GM19455 (cell line): ENCODE measurements at regions not wholly inside any gene's neighbourhood (a gene's known extent, or its start where the extent isn't known, plus 50 kb on each side); places are given as distances from the start of the nearest gene placed in this dataset.

Experiments
- ATAC-seq: cut with Tn5 transposase; IDR thresholded peaks from one replicate; pipeline ENCODE4 v1.9.1; 2021; ENCODE audit not compliant: unreplicated experiment

DNA sequence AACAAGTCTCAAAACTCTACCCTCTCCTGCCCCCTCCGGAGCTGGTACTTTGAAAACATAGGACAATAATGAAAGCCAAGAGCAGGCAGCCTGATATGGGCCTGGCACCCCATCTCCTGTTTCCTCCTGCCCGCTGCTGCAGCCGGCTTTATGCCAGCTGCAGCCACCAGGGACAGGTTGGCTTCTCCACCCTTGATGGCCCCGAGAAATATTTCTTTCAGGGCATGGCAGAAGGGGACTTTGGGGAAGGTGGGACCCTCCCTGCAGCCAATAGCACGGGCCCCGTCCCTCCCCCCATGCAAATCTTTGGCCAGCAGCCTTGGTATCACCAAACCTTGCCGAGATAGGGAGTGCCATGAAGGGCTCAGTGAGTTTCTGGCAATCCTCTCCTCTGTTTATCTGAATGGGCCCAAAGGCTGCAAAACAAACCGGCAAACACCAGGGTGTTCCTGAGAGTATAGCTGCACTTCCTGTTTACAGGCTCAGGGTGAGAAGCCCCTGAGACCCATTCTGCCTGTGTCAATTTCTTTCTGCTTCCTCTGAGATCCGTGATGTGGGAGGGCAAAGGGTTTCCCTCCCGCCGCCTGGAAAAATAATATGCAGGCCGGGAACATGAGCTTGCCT, 73.4 kb upstream of the BOD1 start:
- ATAC-seq: no peak

DNA sequence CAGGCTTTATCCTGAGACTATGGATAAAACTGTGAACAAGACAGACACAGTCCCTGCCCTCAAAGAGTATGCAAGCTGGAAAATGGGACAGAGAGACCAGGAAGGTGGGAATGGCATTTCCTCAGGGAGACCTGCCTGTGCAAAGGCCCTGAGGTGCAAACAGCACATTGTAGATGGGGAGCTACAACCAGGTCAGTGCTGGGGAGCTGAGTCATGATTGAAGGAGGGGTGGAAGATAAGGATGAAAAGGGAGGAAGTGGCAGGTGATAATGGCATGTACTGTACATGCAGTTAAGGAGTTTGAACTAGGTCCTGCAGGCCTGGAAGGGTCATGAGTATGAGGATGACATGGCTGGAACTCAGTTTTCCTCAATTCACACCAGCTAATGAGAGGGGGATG, 75.5 kb upstream of the BOD1 start:
- no peak for ATAC-seq

DNA sequence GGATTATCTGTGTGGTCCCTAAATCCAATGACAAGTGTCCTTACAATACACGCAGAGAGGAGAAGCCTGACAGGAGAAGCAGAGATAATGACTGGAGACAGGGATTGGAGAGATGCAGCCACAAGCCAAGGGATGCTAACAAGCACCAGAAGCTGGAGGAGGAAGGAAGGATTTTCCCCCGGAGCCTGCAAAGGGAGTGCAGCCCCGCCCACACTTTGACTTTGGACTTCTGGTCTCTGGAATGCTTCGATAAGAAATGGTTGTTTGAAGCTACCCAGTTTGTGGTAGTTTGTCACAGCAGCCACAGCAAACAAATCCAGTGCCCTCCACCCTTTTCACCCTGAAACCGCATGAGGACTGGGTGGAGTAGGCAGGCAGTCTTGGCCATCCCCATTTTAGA, 77.2 kb upstream of the BOD1 start:
- ATAC-seq: no peak

DNA sequence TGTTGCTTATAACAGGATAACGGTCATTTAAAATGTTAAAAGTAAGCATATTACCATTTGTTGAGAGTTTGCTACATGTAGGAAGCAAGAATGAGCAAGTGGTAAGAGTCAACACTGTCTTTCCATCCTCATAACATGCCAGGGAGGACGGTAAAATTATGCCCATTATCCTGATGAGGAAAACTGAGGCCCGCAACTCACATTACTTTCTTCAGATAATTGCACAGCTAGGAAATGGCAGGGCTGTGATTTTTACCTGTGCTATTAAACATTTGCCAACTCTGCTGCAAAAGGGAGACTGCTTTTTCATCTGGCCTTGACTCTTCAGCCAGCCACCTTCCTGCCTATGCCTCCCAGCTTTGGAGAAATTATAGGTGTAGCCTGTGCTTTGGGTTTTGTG, 79.8 kb upstream of the BOD1 start:
- no peak for ATAC-seq

DNA sequence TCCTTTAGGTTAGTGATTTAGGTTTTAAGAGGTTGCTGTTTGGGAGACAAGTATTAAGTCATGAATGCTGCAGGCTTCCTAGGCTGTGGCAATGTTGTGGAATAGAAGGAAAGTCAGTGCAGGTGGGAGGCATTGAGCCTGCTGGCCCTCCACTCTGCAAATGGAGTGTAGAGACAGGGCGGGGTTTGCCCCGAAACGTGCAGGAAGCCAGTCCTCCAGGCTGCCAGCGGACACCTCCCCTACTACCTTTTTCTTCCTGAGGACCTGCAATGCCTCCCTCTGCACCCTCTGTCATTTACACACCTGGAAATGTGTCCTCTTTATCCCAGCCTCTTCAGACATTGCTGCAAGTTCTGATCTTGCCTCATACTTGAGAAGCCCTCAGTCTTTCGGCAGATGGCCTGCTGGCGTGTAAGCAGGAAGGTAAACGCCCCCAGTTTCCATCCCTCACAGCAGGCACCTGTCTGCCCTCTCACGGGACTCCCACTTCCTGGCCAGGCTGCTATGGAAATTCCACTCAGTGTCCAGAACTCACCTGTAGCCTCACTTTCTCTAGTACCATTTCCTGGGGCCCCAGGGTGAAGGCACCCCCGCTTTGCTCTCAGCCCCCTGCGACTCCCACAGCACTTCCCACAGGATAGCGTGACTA, 81.6 kb upstream of the BOD1 start:
- ATAC-seq: no peak

DNA sequence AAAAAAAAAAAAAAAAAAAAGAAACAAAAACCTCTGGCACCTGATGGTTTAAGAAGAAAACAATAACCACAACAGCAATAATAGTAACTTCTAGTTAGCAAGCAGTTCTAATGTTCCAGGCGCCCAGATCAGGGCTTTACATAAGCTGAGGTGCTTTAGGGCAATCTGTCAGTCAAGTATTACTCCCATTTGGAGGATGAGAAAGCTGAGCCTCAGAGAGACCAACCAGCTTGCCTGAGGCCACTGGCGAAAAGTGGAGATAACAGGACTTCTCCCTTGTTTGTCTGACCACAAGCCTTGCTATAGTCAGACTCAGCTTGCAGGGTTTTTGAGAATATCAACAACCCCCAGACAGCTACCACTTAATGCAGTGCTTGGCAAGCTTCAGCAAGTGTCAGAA, 83.5 kb upstream of the BOD1 start:
- no peak for ATAC-seq

DNA sequence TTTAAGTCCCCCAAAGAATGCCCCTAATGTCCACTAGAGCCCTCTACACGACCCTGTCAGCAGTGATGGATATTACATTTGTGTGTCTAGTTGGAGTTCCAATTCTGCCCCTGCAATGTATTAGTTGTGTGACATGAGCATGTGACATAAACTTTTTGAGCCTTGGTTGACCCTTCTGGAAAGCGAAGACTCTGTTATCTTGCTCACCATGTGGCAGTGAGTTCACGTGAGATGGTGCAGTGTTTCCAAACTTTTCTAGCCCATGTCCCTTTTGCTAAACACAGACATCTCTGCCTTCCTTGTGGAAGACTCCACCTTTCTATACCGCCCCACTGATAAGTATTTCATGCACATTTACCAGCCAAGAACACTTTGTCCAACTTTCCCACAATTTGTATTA, 87.0 kb upstream of the BOD1 start:
- ATAC-seq: no peak

DNA sequence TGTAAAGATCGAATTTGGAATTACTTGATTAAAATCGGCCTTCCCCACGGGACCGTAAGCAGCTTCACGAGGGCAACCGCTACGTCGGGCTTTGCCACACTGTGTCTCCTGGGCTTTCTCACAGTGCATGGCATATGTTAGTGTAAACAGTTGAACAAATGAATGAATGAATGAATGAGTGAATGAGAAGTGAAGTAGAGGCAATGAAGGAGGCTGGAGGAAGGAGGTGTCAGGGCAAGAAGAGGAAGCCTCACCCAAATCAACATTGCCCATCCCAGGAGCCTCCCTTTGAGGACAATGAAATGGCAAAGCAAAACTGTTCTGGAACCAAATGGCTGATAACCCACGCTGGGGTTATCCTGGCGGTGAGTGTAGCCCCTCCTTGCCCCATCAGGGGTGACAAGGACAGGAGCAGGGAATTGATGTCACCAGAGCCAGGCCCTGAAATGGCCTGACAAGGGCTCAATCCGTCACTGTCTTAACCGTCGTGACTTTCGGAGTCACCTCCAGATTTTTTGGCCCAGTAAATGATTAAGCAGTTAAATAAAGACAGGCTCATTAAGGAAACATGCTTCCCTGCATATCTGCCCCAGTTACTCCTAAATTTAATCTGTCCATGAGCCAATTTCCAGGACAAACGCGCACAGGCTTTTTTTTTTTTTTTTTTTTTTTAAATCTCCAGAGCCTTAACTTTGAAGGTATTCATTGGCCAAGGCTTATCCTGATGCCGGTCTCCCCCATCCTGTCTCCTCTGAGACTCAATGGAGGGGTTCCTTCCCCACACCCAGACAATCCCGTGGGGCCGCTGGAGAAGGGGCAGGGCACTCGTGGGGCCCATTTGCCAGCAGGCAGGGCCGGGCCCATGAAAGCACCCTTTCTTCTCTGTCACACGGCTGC, 88.4 kb upstream of the BOD1 start:
- no peak for ATAC-seq

DNA sequence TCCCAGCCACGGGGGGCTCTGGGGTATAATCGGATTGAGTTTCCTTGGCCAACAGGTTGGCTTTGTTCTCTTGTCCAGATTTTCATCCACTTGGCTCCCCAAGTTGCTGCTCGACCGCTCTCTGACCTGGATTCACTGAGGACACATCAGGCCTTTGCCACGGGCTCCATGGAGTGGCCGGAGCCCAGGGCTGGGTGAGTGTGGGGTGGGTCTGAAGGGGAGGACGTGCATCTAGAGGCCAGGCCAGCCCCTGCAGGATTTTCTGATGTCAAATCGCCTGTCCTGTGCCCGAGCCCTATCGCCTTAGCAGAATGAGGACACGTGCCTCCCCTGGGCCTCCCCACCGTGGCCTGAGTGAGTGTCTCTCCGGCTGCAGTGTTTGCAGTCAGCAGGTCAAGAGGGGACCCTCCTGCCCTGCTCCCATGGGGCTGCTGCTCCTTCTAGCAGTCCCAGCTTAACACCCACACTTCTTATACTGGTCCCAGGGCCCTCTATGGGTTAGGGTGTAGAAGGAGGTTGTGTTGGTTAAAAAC, 89.1 kb upstream of the BOD1 start:
- ATAC-seq: no peak

DNA sequence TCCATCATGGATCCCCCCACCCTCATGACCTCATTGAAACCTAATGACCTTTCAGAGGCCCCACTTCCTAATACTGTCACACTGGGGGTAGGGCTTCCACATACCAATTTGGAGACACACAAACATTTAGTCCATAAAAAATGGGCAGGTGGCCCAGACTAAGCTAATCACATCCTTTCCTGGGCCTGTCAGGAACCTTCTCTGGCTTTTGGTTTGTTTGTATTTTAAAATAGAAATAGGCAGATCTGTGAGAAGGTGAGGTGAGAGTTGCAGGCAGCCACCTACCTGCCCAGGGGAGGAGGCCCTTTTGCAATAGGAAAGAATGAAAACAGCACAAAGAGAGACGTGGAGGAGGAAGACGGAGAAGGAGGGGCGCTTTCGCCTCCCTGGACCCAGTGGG, 90.2 kb upstream of the BOD1 start:
- no peak for ATAC-seq

DNA sequence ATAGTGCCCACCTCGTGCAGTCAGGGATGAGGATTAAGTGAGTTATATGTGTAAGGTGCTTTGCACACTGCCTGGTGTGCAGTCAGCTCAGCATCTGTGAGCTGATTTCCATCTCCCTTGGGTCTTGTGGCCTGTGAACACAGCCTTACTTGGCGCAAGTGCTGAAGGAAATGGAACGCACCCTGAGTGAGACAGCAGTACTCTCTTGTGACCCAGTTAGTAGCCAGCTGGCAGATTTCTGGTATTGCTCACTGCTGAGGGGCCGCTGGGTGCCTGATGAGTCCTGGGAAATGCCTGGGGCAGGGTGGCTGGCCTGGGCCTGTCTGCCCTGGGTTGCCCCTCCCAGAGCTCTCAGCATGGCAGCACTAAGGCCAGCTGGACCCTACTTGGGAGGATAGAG, 90.9 kb upstream of the BOD1 start:
- ATAC-seq: no peak

DNA sequence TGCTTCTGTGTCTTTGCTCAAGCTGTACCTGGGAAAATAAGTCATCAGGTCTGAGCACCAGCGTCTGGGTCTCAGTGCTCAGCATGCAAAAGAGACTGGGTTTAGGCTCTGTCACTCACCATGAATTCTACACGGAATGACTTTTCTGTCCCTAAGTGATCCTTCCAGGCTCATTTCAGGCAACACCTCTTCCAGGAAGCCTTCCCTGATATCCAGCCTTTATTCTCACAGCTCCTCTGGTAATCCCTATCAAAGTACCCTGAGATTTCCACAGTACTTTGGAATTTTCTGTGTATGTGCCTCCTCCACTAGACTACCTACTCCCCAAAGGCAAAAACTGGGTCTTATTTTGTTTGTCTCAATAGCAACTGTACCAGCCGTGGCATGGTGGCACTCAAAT, 92.7 kb upstream of the BOD1 start:
- no peak for ATAC-seq

DNA sequence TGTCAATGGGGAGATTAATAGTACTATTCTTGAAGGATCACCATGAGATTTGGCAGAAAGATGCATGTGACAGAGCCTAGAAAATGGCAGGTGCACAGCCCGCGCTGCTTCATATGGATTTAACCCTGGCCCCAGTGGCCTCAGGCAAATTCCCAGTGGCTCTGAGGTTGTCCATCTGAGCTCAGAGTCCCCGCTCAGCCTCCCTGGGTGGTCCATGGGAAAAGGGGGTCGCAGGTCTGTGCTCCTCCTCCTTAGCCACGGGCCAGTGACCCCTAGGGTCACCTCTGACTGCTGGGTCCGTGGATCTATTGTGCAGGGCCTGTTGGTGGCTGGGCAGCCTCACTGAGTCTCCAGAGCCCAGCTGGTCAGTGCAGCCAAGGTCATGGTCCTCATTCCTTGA, 93.3 kb upstream of the BOD1 start:
- no peak for ATAC-seq

DNA sequence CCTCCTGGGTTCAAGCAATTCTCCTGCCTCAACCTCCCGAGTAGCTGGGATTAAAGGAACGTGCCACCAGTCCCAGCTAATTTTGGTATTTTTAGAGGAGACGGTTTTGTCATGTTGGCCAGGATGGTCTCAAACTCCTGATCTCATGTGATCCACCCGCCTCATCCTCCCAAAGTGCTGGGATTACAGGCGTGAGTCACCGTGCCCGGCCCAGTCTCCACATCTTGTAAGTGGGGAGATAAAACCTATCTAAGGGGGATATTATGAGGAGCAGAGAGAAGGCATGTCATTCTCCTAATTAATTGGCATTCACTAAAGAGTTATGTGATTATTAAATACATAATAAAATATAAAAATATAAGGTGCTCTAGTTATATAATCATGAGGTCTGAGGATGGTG, 94.1 kb upstream of the BOD1 start:
- ATAC-seq: no peak

DNA sequence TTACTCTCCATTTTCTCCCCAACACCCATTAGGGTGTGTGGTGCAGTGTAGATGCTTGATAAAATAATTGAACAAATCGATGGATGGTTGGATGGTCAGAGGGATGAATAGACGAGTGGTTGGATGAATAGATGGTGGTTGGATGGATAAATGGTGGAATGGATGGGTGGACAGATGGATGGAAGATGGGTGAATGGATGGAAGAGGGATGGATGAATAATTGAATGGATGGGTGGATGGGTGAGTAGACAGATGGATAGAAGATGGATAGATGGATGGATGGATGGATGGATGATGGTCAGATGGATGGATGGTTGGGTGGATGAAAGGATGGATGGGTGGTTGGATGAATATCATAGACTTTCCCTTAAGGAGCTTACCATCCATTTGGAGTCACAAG, 95.0 kb upstream of the BOD1 start:
- no peak for ATAC-seq

DNA sequence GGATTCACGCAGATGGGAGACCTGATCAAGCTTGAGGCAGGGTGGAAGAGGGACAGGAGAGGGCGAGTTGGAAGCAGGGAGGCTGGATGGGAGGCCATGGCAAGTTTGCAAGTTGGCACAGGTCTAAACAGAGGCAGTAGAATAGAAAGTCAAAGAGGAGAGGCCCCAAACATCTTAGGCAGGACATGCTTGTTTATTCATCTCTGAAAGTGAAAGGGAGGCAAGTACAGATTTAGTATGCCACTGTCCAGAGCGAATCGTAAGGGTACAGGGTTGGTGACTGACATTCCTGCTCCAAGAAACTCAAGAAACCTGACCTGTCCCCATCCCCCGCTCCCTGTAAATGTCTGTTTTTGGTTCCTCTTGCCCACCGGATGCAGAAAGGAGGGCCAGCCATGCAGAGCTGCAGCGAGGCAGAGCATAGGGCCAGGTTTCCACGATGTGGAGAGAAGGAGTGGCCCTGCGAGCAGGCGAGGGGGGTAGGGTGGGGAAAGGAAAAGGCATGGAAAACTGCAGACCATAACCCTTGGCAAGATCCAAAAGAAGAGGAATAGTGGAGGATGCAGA, 96.2 kb upstream of the BOD1 start:
- no peak for ATAC-seq

DNA sequence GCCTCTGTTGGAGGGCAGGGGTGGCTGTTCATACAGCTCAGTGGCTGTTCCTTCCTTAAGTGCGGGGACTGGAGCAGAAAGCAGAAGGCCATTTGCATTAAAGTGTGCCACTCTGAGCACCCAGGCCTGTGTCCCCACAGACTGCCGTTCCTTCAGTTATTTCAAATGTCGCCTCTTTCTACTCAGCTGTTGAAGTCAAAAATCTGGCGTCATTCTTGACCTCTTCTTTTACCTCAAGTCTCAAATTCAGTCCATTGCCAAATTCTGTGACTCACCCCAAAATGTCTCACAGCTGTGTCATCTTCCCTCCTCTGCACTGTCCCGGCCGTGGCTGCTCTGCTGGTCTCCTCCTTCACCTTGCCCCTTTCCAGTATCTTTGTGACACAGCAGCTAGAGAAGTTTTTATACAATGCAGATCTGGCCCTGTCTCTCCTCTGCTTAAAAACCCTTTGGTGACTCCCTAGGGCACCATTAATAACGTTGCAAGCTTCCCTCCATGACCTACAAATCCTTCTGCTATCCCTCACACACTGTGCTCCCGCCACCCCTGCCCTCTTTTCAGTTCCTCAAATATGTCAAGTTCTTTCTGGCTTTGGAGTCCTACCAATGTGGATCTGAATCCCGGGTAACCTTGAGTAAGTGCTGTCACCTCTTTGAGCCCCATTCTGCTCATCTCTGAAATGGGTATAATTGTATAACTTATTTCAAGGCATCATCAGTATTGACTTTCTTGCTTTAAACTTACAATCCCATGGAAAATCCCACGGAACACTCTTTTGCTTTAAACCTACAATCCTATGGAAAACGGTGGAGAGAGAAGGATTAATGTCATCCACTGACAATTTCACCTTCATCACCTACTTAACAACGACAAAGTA, 98.3 kb upstream of the BOD1 start:
- ATAC-seq: no peak

DNA sequence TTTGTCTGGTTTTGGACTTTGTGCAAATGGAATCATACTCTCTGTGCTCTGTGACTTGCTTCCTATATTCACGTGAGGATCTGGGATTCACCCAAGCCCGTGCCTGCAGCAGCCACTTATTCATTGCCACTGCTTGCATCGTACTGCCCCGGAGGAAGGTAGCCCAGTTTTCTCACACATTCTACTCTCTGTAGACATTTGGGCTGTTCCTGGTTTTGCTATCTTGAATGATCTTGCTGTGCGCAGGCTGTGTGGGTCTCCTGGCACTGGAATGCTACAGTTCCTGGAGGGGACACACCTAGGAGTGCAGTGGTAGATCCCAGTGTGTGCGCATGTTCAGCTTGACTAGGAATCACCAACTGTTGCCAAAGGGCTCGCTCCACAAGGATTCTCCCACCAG, 99.2 kb upstream of the BOD1 start:
- ATAC-seq: no peak

DNA sequence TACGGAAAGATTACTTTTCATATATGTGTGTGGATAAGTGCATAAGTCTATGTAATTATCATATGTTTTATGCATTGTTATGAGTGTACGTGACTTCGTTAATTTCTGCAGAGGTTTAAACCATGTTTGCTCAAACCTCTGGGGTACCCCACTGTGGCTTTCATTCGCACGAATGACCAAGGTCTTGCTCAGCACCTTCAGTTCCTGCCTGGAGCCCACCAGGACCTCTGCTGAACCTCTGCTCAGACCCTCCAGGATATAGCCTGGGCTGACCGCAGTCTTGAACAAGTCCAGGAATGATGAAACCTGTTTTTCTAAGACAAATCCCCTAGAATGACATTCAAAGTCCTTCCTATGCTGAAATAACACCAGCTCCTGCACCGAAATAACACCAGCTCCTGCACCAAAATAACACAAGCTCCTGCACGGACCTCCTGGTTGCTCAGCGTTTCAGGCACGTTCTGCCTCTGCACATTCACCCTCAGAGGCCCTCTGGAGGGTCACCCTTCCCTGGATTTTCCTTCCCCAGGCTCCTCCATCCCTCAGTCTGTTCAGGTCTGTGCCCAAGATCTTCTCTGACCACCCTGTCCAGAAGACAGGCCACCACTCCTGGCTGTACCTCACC, 99.7 kb upstream of the BOD1 start:
- ATAC-seq: no peak

DNA sequence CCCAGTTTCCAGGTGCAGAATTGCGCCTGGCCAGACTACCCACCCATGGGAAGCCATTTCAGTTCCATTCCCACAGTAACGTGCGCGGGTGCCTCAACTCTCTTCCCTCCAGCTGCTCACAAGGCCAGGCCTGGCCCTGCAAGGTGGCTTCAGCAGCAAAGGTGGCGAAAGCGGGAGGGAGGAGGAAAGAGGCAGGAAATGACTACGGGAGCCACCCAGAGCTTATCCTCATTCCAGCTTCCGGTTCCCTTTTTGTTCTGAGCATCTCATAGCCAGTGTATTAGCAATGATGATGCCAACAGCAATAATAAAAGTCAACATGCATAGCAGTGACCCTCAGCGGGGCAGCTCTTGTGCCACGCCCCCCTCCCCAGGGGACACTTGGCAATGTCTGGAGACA, 101.5 kb upstream of the BOD1 start:
- ATAC-seq: no peak
